Right atrium auricular region (tissue), 2 donors: ENCODE measurements at regions not wholly inside any gene's neighbourhood (a gene's known extent, or its start where the extent isn't known, plus 50 kb on each side); places are given as distances from the start of the nearest gene placed in this dataset.

Source experiments
- DNase-seq: peaks from one replicate; pipeline ENCODE4 v3.0.0-alpha.2; 2019; ENCODE audit warnings: low spot score
- H3K27ac ChIP-seq, 2 donors: fragments of 200-600 bp; sonication (generic); 1 replicate in 1 of 2; 2 replicates in 1 of 2; pipeline ENCODE4 v1.5.1; 2016 to 2019
- H3K27me3 ChIP-seq, 2 donors: fragments of 200-600 bp; sonication (generic); one replicate each; pipeline versions ENCODE4 v1.5.1 to v1.6.0; 2017 to 2019
- H3K36me3 ChIP-seq: fragments of 200-600 bp; sonication (generic); one replicate; pipeline ENCODE4 v1.5.1; 2016
- H3K4me1 ChIP-seq, 2 donors: fragments of 200-600 bp; sonication (generic); one replicate each; pipeline versions ENCODE4 v1.5.1 to v1.6.0; 2017 to 2019
- H3K4me3 ChIP-seq, 2 donors: fragments of 200-600 bp; sonication (generic); 1 replicate in 1 of 2; 2 replicates in 1 of 2; pipeline ENCODE4 v1.5.1; 2017 to 2019; ENCODE audit warnings: mild to moderate bottlenecking in 1 of 2, moderate library complexity in 1 of 2
- H3K9me3 ChIP-seq, 2 donors: fragments of 200-600 bp; sonication (generic); one replicate each; pipeline ENCODE4 v1.5.1; 2019
- CTCF ChIP-seq, 2 donors: fragments of 200-600 bp; sonication (generic); IDR thresholded peaks; one replicate each; pipeline ENCODE4 v1.5.1; 2019; ENCODE audit warnings: antibody characterized with exemption in 2 of 2

- Histone ChIP-seq H3K27me3 (no peaks in the 10 kb centered on the region), H3K4me3 (no peak overlapping the region), H3K36me3 (no peaks in the 10 kb centered on the region), H3K9me3 (no peaks in the 10 kb centered on the region), H3K4me1 (no peaks in the 10 kb centered on the region), H3K27ac (no peak overlapping the region)
- no peak for TF ChIP-seq CTCF (IDR thresholded peaks at IDR 0.05)
- no peak for DNase-seq
These were observed 116.6 kb upstream of the PALS2 start for GRCh38 chr7:24456526-24457218.

DNA sequence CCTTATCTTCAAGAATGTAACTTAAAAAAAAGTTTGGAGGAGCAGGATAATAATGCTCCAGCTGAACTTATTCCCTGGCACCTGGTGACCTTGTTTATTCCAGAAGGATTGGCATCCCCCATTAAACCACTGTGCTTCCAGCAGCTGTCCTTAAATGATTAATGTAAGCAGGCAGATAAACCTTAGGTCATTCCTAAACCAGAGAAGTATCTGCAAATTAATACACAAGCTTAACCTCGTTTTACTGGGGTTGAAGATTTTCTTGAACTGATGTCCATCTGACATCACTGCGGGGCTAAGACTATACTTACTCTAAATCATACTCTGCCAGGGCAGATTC is 116.1 kb upstream of the PALS2 start:
- no peaks in the 10 kb centered on the region for H3K9me3 ChIP-seq
- no peak overlapping the region for H3K4me3 ChIP-seq
- H3K27ac ChIP-seq, result no peak overlapping the region
- no peaks in the 10 kb centered on the region for H3K36me3 ChIP-seq
- TF ChIP-seq CTCF (IDR thresholded peaks at IDR 0.05), result no peak
- no peaks in the 10 kb centered on the region for H3K4me1 ChIP-seq
- H3K27me3 ChIP-seq, result no peaks in the 10 kb centered on the region
- DNase-seq, result no peak

DNA sequence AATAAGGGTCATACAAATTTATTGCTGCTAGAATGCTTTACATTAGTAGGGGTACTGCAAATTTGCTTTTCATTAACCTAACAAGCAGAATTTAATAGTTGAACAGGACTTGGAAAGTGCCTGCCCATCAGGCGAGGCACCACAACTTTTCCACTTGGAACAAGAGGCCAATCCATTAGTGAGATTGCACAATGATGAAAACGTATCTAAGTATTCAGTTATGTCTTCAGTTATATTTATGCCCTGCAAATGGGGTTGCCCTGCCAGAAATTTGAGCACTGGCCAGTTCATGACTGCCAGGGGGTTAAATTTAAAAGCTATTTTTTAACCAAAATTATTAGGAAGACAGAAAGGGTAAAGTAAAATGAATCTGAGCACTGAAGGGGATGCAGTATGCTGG is 111.1 kb upstream of the PALS2 start:
- Histone ChIP-seq H3K27ac (no peak overlapping the region), H3K36me3 (no peaks in the 10 kb centered on the region), H3K9me3 (no peaks in the 10 kb centered on the region), H3K4me3 (no peak overlapping the region), H3K4me1 (no peaks in the 10 kb centered on the region), H3K27me3 (no peaks in the 10 kb centered on the region)
- TF ChIP-seq CTCF (IDR thresholded peaks at IDR 0.05), result no peak
- DNase-seq, result no peak

GRCh38 chr7:24462984-24463383 is 110.3 kb upstream of the PALS2 start:
- no peak for TF ChIP-seq CTCF (IDR thresholded peaks at IDR 0.05)
- Histone ChIP-seq H3K27ac (no peak overlapping the region), H3K4me3 (no peak overlapping the region), H3K4me1 (no peaks in the 10 kb centered on the region), H3K27me3 (no peaks in the 10 kb centered on the region), H3K36me3 (no peaks in the 10 kb centered on the region), H3K9me3 (no peaks in the 10 kb centered on the region)
- no peak for DNase-seq

GRCh38 chr7:24463474-24463873 is 109.8 kb upstream of the PALS2 start:
- no peaks in the 10 kb centered on the region for H3K36me3 ChIP-seq
- no peak overlapping the region for H3K27ac ChIP-seq
- TF ChIP-seq CTCF (IDR thresholded peaks at IDR 0.05), result no peak
- no peaks in the 10 kb centered on the region for H3K9me3 ChIP-seq
- no peak for DNase-seq
- H3K4me3 ChIP-seq, result no peak overlapping the region
- no peaks in the 10 kb centered on the region for H3K4me1 ChIP-seq
- H3K27me3 ChIP-seq, result no peaks in the 10 kb centered on the region

DNA sequence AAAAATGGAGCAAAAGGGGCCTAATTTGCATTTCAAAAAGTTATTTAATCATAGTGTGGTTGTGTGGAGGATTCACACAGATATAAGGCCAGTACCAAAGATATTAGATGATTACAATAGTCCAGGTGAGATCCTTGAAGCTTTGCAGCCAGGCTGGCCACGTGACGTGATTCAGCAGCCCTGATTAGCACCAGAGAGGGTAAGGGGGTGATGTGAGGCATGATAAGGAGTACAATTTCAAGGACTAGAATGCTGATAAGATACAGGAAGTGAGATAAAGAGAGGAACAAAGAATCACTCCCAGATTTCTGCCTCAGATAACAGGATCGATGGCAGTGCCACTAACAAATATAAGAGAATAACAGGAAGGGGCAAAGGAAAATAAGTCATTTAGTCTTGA is 108.4 kb upstream of the PALS2 start:
- no peak for TF ChIP-seq CTCF (IDR thresholded peaks at IDR 0.05)

More for the DNA sequence above, 108.4 kb upstream of the PALS2 start:
- no peak for DNase-seq
- Histone ChIP-seq H3K27ac (no peak overlapping the region), H3K36me3 (no peaks in the 10 kb centered on the region), H3K4me3 (no peak overlapping the region), H3K4me1 (no peaks in the 10 kb centered on the region), H3K27me3 (no peaks in the 10 kb centered on the region), H3K9me3 (no peaks in the 10 kb centered on the region)
